IPS DF 6.9 (cell line): ENCODE measurements at regions not wholly inside any gene's neighbourhood (a gene's known extent, or its start where the extent isn't known, plus 50 kb on each side); places are given as distances from the start of the nearest gene placed in this dataset.

Experiments used
- DNase-seq: peaks from one replicate; pipeline ENCODE4 v3.0.0-alpha.2; 2013; ENCODE audit warnings: low read depth, low spot score
- H3K27ac ChIP-seq: one replicate; pipeline ENCODE4 v1.5.1; 2013; ENCODE audit warnings: low read length, control low read depth
- H3K27me3 ChIP-seq: 2 replicates; pipeline ENCODE4 v1.6.1; 2013; ENCODE audit warnings: mild to moderate bottlenecking, low read length; ENCODE audit not compliant: control insufficient read depth, insufficient read depth
- H3K36me3 ChIP-seq: 2 replicates; pipeline ENCODE4 v1.6.1; 2013; ENCODE audit warnings: low read length; ENCODE audit not compliant: control insufficient read depth, insufficient read depth
- H3K4me1 ChIP-seq: 2 replicates; pipeline ENCODE4 v1.6.1; 2013; ENCODE audit warnings: low read length; ENCODE audit not compliant: control insufficient read depth, insufficient read depth
- H3K4me3 ChIP-seq: 2 replicates; pipeline ENCODE4 v1.5.1; 2013; ENCODE audit warnings: mild to moderate bottlenecking, low read length
- H3K9me3 ChIP-seq: 2 replicates; pipeline ENCODE4 v1.6.1; 2013; ENCODE audit warnings: low read length, inconsistent platforms; ENCODE audit not compliant: control insufficient read depth, insufficient read depth
- WGBS: extraction: QIAGEN DNeasy Blood & Tissue Kit; methylation state at CpG from one replicate; pipeline ENCODE4 v1.1.7; 2013; ENCODE audit warnings: mixed read lengths, missing lambda C conversion rate; ENCODE audit not compliant: insufficient read length, insufficient coverage; 5-methylcytosine and 5-hydroxymethylcytosine counted together

DNA sequence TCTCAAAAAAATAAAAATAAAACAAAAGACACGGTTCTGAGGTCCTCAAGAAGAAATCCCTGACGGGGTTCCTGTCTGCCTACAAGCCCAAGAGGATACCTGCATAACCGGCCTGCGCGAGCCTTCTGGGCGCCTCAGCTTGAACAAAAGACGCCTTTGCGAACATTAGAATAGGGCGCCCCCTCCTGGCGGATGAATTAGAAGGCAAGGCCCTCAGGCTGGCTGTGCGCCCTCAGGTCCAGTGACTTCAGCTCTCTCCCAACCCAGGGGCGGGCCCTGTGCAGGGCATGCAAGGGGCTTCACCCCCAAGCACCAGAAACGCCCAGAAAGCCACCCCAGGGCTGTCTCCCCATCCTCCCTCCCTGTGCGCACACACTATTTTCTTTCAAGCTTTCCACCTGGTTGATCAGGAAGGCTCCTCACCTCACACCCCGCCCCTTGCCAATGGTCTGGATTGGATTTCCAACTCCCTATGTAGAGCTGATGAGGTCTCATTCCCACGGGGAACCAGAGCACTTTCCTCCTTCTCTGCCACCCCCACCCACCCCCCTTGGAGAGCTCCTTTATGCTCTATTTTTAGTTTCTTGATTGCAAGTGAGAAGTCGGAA is 273.3 kb downstream of the BUD13 start:
- WGBS, result no CpG with 5 or more reads among the region's 17 CpGs
- no peak overlapping the region for H3K4me3 ChIP-seq

DNA sequence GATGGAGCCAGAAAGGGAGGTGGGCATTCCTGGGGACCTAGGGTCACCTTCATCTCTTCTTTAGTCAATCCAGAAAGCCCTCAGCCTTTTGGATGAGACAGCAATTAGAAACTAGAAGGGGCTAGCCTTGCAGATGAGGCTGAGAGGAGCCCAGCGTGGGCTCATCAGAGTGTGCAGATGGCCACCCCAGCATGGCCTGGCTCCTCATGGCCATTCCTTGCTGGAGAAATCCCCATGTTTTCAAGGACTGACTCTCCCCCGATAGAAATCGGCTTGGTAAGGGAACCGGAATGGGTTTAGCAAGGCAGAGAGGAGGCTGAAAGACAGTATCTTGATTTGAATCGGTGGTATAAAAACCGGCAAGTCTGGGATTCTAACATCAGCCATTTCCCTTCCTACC is 274.6 kb downstream of the BUD13 start:
- no CpG with 5 or more reads among the region's 6 CpGs for WGBS
- H3K36me3 ChIP-seq, result no peaks in the 10 kb centered on the region
- H3K27ac ChIP-seq, result no peak overlapping the region
- no peak overlapping the region for H3K4me3 ChIP-seq
- no peaks in the 10 kb centered on the region for H3K9me3 ChIP-seq
- no peak for DNase-seq
- H3K27me3 ChIP-seq, result no peaks in the 10 kb centered on the region
- H3K4me1 ChIP-seq, result peaks cover 7% of the 10 kb centered on the region

More for the DNA sequence above, 273.3 kb downstream of the BUD13 start:
- Histone ChIP-seq H3K4me1 (peaks cover 9% of the 10 kb centered on the region), H3K36me3 (no peaks in the 10 kb centered on the region), H3K27ac (no peak overlapping the region), H3K9me3 (no peaks in the 10 kb centered on the region), H3K27me3 (no peaks in the 10 kb centered on the region)
- DNase-seq, result peak; percentile 88

DNA sequence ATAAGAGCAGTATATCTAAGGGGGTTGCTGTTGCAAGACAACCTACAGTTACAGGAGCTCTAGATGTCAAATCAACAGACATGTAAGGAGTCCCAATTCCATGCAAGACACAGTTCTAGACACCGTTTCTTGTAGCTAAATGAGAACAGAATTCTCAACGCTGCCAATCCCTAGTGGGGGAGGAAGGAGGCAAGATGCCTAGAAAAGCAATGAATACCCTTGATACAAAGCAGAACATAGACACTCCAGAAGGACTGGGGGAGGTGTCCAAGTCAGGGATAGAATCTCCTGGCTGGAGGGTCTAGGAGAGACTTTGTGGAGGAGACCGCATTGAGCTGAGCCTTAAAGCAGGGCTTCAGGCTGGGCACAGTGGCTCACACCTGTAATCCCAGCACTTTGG is 280.2 kb downstream of the BUD13 start:
- no peaks in the 10 kb centered on the region; the same call in 1 of the 2 replicates for H3K4me1 ChIP-seq
- H3K4me3 ChIP-seq, result no peak overlapping the region
- no peak for DNase-seq
- no peak overlapping the region for H3K27ac ChIP-seq
- H3K36me3 ChIP-seq, result no peaks in the 10 kb centered on the region
- H3K9me3 ChIP-seq, result no peaks in the 10 kb centered on the region
- no peaks in the 10 kb centered on the region; the same call in 1 of the 2 replicates for H3K27me3 ChIP-seq
- WGBS, result no CpG with 5 or more reads among the region's 3 CpGs

DNA sequence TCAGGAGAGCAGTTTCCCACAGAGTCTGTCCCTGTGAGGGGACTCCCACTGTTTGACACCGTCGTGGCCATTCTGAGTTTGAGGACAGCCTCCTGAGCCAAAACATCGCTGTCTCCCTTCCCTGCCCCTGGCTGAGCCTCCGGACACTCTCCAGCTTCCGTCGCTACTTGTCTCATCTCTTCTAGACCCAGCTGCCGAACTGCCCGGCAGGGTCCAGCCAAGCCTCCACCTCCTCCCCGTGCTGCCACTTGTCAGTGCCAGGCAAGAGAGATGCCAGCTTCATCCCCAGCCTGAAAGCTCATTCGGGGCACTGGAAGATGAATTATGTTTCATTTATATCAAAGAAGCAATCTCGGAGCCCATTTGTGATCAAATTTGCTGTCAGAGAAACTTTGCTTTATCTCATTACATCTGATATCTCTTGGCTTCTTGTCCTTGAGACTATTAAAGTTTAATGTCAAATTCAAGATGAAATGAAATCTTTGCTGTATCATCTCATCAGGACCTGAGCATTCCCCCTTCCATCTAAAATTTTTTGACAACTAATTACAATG is 283.9 kb downstream of the BUD13 start:
- no peak overlapping the region for H3K4me3 ChIP-seq
- H3K9me3 ChIP-seq, result no peaks in the 10 kb centered on the region
- no CpG with 5 or more reads among the region's 11 CpGs for WGBS
- no peaks in the 10 kb centered on the region for H3K36me3 ChIP-seq
- no peak for DNase-seq
- no peaks in the 10 kb centered on the region; the same call in 1 of the 2 replicates for H3K4me1 ChIP-seq
- H3K27me3 ChIP-seq, result no peaks in the 10 kb centered on the region; the same call in 1 of the 2 replicates
- H3K27ac ChIP-seq, result no peak overlapping the region

DNA sequence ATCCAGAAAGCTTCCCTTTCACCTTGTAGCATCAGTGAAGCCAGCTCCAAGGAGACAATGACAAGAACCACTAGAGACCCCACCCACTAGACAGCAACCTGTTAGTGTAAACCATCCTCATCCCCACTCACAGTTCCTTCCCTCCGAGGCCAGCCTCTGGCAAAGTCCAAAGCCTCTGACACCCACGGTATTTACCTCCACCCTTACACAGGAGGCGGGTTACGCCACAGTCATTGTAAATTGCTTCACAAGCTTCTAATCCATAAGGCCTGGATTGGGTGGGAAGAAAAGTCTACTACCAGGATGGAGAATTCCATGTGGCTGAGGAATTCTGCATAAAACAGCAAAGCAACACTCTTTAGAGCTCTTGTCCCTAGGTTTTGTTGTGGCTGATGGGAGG is 287.4 kb downstream of the BUD13 start:
- Histone ChIP-seq H3K27ac (no peak overlapping the region), H3K4me1 (no peaks in the 10 kb centered on the region), H3K4me3 (no peak overlapping the region), H3K27me3 (no peaks in the 10 kb centered on the region; the same call in 1 of the 2 replicates), H3K36me3 (no peaks in the 10 kb centered on the region), H3K9me3 (no peaks in the 10 kb centered on the region)
- WGBS, result no CpG with 5 or more reads among the region's 4 CpGs
- no peak for DNase-seq

DNA sequence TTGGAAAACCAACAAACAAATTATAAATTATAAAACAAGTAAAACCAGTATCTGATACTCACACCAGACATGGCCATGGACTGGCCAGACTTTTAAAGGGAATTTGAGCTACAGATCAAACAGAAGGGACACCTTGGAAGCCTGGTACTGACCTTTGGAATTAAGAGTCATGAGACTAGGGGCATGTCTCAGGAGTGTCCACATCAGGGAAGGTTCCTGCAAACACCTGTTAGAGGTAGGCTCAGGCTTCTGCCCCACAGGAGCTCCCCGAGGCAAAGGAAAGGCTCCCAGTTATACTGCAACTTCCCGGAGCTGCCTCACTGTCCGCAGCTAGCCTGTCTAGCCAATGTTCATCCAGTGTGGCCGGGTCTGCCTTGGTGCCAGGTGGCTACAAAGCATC is 290.1 kb downstream of the BUD13 start:
- H3K9me3 ChIP-seq, result no peaks in the 10 kb centered on the region
- H3K27ac ChIP-seq, result no peak overlapping the region
- H3K36me3 ChIP-seq, result no peaks in the 10 kb centered on the region
- no peaks in the 10 kb centered on the region for H3K27me3 ChIP-seq
- no peak overlapping the region for H3K4me3 ChIP-seq
- no peak for DNase-seq
- no peaks in the 10 kb centered on the region for H3K4me1 ChIP-seq
- no CpG with 5 or more reads among the region's 4 CpGs for WGBS

DNA sequence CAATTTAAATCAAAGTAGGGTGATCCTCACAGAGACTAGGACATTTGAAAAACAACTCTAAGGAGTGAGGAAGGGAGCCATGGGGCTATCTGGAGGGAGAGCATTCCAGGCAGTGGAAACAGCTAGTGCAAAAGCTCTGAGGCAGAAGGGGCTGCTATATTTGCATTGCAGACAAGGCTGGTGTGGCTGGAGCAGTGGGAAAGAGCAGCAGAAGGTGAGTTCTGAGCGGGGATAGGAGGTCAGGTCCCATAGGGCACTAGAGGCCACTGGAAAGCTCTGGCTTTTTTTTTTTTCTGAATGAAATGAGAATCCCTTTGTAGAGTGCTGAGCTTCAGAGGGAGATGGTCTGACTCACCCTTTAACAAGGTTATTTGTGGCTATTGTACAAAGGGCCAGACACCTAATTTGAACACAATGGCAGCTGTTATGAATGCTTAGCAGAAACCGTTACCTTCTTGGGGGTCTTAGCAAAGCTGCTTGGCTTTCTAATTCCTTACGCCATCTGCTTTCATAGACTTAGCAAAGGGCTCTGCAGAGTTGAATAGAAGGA is 291.6 kb downstream of the BUD13 start:
- Histone ChIP-seq H3K4me3 (no peak overlapping the region), H3K27me3 (no peaks in the 10 kb centered on the region), H3K9me3 (no peaks in the 10 kb centered on the region), H3K27ac (no peak overlapping the region), H3K4me1 (no peaks in the 10 kb centered on the region), H3K36me3 (no peaks in the 10 kb centered on the region)
- no CpG with 5 or more reads among the region's 3 CpGs for WGBS
- DNase-seq, result no peak

DNA sequence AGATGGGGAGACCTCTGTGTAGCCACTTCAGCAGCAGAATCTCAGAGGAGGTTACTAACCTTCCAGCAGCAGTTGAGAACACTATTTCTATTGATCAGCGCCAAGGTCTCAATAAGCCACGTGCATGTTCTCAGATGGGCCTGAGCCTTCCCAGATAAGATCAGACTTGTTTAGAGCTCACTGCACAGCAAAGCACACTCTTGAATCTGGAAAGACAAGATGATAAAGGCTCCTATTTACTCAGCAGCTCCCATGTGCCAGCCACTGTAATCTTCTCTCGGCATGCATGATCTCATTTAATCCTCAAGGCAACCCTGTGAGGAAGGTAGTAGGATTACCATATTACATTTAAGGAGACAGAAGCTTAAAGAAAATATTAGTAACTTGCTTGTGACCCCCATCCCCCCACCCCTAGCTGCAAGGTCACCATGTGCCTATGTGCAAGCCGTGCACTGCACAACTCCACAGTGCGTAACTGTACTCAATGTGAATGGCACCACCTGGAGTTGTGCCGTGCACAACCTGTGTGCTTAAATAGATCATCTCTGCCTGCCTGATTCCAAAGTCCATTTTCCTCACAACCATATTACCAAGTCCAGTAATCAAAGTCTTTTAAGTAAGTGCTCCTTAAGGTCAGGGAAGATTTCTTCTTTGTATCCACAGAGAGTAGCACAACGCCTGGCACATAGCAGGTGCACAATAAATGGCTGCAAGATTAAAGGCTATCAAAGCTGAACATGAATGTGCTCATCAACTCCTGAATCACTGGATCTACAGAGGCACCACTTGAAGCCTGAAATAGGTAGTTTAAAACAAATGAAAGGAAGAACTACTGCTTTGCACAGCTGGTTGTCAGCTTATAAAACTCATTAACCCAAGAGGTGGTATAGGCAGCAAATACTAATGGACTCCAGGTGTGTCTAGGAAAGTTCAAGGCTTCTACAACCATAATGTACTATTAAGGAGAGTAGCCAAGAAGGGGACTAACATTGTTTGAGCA is 293.8 kb downstream of the BUD13 start:
- Histone ChIP-seq H3K9me3 (no peaks in the 10 kb centered on the region), H3K4me1 (peaks cover under 1% of the 10 kb centered on the region; the same call in 1 of the 2 replicates), H3K36me3 (no peaks in the 10 kb centered on the region), H3K4me3 (no peak overlapping the region), H3K27ac (no peak overlapping the region), H3K27me3 (no peaks in the 10 kb centered on the region)
- whole genome bisulfite sequencing, result no CpG with 5 or more reads among the region's 7 CpGs
- DNase-seq, result no peak

DNA sequence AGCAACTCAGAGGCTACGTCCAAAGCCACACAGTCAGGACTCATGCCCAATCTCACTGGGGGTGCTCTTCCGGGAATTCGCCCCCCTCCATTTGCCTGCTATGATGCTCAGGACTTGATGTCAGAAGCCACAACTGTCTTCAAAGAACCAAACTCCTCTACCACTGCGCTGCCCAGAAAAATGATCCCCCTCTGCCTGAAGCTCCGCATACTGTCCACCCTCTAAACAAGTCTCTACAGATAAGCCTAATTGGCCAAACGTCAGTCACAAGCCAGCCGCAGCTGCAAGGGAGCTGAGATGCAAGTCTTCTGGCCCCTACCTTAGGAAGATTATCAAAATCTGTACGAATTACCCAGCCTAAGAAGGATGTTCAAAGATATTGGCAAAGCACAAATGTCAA is 294.6 kb downstream of the BUD13 start:
- Histone ChIP-seq H3K4me1 (peaks cover 3% of the 10 kb centered on the region; the same call in 1 of the 2 replicates), H3K9me3 (no peaks in the 10 kb centered on the region), H3K27ac (no peak overlapping the region), H3K36me3 (no peaks in the 10 kb centered on the region), H3K27me3 (no peaks in the 10 kb centered on the region), H3K4me3 (no peak overlapping the region)
- no CpG with 5 or more reads among the region's 8 CpGs for whole genome bisulfite sequencing
- no peak for DNase-seq

DNA sequence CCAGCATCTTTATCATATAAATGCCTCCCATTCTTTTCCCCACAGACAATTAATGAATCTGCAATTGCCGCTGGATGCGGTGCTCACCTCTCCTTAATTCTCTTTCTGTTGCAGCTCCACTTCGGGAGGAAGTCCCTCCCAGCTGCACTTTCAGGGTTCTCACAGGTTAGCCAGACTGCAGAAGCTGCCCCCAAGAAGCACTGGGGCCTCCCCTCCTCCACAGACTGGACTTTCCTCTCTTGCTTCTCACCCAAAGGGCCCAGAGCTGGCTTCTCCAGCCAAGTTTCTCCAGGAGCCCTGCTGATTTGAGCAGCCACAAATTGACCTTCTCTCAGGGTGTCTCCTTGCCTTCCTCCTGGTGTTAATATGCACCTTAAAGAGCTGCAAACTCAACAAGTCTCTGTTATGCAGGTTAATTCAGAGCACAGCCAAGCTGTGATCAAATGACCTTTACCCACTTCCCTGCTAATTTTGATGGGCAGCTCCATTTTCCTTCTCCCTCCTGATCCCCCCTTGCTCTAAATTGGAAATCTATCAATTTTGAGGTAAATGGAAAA is 298.9 kb downstream of the BUD13 start:
- Histone ChIP-seq H3K9me3 (no peaks in the 10 kb centered on the region), H3K27me3 (no peaks in the 10 kb centered on the region), H3K36me3 (no peaks in the 10 kb centered on the region), H3K4me3 (no peak overlapping the region), H3K27ac (no peak overlapping the region), H3K4me1 (peaks cover 3% of the 10 kb centered on the region; the same call in 1 of the 2 replicates)
- WGBS, result no CpG with 5 or more reads among the region's 3 CpGs
- DNase-seq, result no peak
